Panc1 (cell line): ENCODE measurements at regions not wholly inside any gene's neighbourhood (a gene's known extent, or its start where the extent isn't known, plus 50 kb on each side); places are given as distances from the start of the nearest gene placed in this dataset.

ENCODE experiments used
- CTCF ChIP-seq: fragments of 450-650 bp; IDR thresholded peaks from 2 replicates; pipeline ENCODE4 v1.5.1; 2017; ENCODE audit warnings: mild to moderate bottlenecking
- POLR2AphosphoS5 ChIP-seq: IDR thresholded peaks from 2 replicates; pipeline ENCODE4 v1.6.1; 2012; ENCODE audit warnings: mild to moderate bottlenecking, low read depth, low read length, moderate library complexity
- REST ChIP-seq, 2 experiments: IDR thresholded peaks; 2 replicates each; pipeline ENCODE4 v1.6.1; 2011 to 2012; ENCODE audit warnings: low read depth in 2 of 2, control low read depth in 1 of 2, low read length in 1 of 2, mild to moderate bottlenecking in 1 of 2, moderate library complexity in 1 of 2; ENCODE audit not compliant: insufficient read depth in 1 of 2
- SIN3A ChIP-seq: IDR thresholded peaks from 2 replicates; pipeline ENCODE4 v1.6.1; 2012; ENCODE audit warnings: low read depth, mild to moderate bottlenecking, low read length, moderate library complexity, borderline replicate concordance; ENCODE audit not compliant: insufficient read depth

- TF ChIP-seq CTCF: no peak
- TF ChIP-seq REST (IDR thresholded peaks at IDR 0.05; ENCODE audit: insufficient read depth in 1 of 2, low read depth in 2 of 2, low read length in 1 of 2): no peak
- no peak for TF ChIP-seq POLR2AphosphoS5
- TF ChIP-seq SIN3A: no peak
Measured at GRCh38 chrX:55867708-55868107, 150.2 kb downstream of the RRAGB start.
